Esophagus muscularis mucosa (tissue), 3 donors: ENCODE measurements at regions not wholly inside any gene's neighbourhood (a gene's known extent, or its start where the extent isn't known, plus 50 kb on each side); places are given as distances from the start of the nearest gene placed in this dataset.

ENCODE experiments used
- POLR2AphosphoS5 ChIP-seq, 2 donors: sonication (generic); formaldehyde crosslinking; IDR thresholded peaks; one replicate each; pipeline ENCODE4 v1.6.1; 2017; ENCODE audit warnings: antibody characterized with exemption in 2 of 2
- TF ChIP-seq, protein P1 (sequence below), 3 experiments: fragments of 200-600 bp in 2 of 3; fragments of 450-650 bp in 1 of 3; sonication (generic) in 2 of 3; IDR thresholded peaks; one replicate each; pipeline ENCODE4 v1.5.1; 2017 to 2019; ENCODE audit warnings: antibody characterized with exemption in 3 of 3, mild to moderate bottlenecking in 2 of 3, moderate library complexity in 1 of 3

GRCh38 chr9:16180091-16180490 is 627.2 kb downstream of the CCDC171 start:
- TF ChIP-seq, protein P1, sequence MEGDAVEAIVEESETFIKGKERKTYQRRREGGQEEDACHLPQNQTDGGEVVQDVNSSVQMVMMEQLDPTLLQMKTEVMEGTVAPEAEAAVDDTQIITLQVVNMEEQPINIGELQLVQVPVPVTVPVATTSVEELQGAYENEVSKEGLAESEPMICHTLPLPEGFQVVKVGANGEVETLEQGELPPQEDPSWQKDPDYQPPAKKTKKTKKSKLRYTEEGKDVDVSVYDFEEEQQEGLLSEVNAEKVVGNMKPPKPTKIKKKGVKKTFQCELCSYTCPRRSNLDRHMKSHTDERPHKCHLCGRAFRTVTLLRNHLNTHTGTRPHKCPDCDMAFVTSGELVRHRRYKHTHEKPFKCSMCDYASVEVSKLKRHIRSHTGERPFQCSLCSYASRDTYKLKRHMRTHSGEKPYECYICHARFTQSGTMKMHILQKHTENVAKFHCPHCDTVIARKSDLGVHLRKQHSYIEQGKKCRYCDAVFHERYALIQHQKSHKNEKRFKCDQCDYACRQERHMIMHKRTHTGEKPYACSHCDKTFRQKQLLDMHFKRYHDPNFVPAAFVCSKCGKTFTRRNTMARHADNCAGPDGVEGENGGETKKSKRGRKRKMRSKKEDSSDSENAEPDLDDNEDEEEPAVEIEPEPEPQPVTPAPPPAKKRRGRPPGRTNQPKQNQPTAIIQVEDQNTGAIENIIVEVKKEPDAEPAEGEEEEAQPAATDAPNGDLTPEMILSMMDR (IDR thresholded peaks at IDR 0.05), result no peak
- TF ChIP-seq POLR2AphosphoS5 (IDR thresholded peaks at IDR 0.05), result no peak
